Pancreas (tissue), 10 donors: ENCODE measurements at regions not wholly inside any gene's neighbourhood (a gene's known extent, or its start where the extent isn't known, plus 50 kb on each side); places are given as distances from the start of the nearest gene placed in this dataset.

Experiments used
- ATAC-seq, 4 donors: fragments of 200-7000 bp; cut with Tn5 transposase; one replicate each; pipeline versions ENCODE4 v1.8.0 to v1.9.1; 2020; ENCODE audit warnings: mild to moderate bottlenecking in 4 of 4, moderate library complexity in 4 of 4
- DNase-seq, 6 donors: peaks; one replicate each; pipeline ENCODE4 v3.0.0-alpha.2; 2020
- FAIRE-seq: peaks from 2 replicates; lab custom pipeline; 2012; peaks lifted over from hg19 to GRCh38; lab: Jason Lieb, UNC
- H3K27ac ChIP-seq, 4 donors: fragments of 200-600 bp; sonication (generic); 1 replicate in 3 of 4; 2 replicates in 1 of 4; pipeline versions ENCODE4 v1.5.0 to v1.8.0; 2020
- H3K27me3 ChIP-seq, 4 donors: fragments of 200-600 bp; one replicate each; pipeline ENCODE4 v1.8.0; 2021
- H3K36me3 ChIP-seq, 3 donors: fragments of 200-600 bp; sonication (generic) in 1 of 3; one replicate each; pipeline versions ENCODE4 v1.5.0 to v1.8.0; 2020 to 2021
- H3K4me1 ChIP-seq, 3 donors: fragments of 200-600 bp; one replicate each; pipeline ENCODE4 v1.8.0; 2021
- H3K4me3 ChIP-seq, 4 donors: fragments of 200-600 bp; sonication (generic) in 2 of 4; one replicate each; pipeline versions ENCODE4 v1.5.0 to v1.8.0; 2020 to 2021
- H3K9me3 ChIP-seq, 4 donors: fragments of 200-600 bp; one replicate each; pipeline ENCODE4 v1.8.0; 2021
- CTCF ChIP-seq, 4 donors: fragments of 200-600 bp; sonication (generic) in 3 of 4; IDR thresholded peaks; one replicate each; pipeline versions ENCODE4 v1.5.0 to v1.8.0; 2021; ENCODE audit warnings: antibody characterized with exemption in 4 of 4
- WGBS, 2 donors: extraction: QIAGEN DNeasy Blood & Tissue Kit; methylation state at CpG; one replicate each; pipeline ENCODE4 v1.1.7; 2013; 5-methylcytosine and 5-hydroxymethylcytosine counted together
- intact Hi-C, 3 donors: fragments of 100-400 bp; cut with DNase I; formaldehyde crosslinking; loops; one replicate each; pipeline versions ENCODE4 v1.11.1 to v1.14.2; 2022
- donor health status: healthy with polysubstance abuse.
- donor health status: DM: no; HTN: no; CAD: no; lungs with moderate emphysema.
- donor health status: DM: no; HTN: no; CAD: no.
- donor health status: control.
- donor health status: control.
- donor health status: Bipolar disorder and iron deficiency.
- donor health status: DM: yes; HTN: yes; CAD: no.
- donor health status: DM: no; HTN: no; CAD: no.
- donor health status: DM: no; HTN: no; CAD: no.
- donor health status: DM: yes; HTN: yes; CAD: no.

- intact Hi-C loops: no loop called here
- no peak overlapping the region for H3K4me3 ChIP-seq
- WGBS, 2 donors: 84 to 87% methylated on average over 6 of the region's 6 CpGs
- no peak overlapping the region for H3K27ac ChIP-seq
- H3K9me3 ChIP-seq: no peaks in the 10 kb centered on the region
- ATAC-seq: no peak
- FAIRE-seq: no peak
- no peaks in the 10 kb centered on the region for H3K27me3 ChIP-seq
- TF ChIP-seq CTCF (IDR thresholded peaks at IDR 0.05): no peak
- no peaks in the 10 kb centered on the region for H3K4me1 ChIP-seq
- DNase-seq: no peak
- no peaks in the 10 kb centered on the region for H3K36me3 ChIP-seq
These were observed 386.7 kb upstream of the MEF2C start for GRCh38 chr5:89269721-89270120.

- no peaks in the 10 kb centered on the region for H3K36me3 ChIP-seq
- no peak overlapping the region for H3K4me3 ChIP-seq
- FAIRE-seq (no peak), ATAC-seq (peak in 2 of 4 donors; percentile 32 to 50), DNase-seq (no peak)
- no peaks in the 10 kb centered on the region for H3K4me1 ChIP-seq
- H3K9me3 ChIP-seq: no peaks in the 10 kb centered on the region
- intact Hi-C loops: no loop called here
- 61 to 71% methylated on average over 4 of the region's 4 CpGs for WGBS, 2 donors
- H3K27ac ChIP-seq: no peak overlapping the region
- no peaks in the 10 kb centered on the region for H3K27me3 ChIP-seq
- no peak for TF ChIP-seq CTCF (IDR thresholded peaks at IDR 0.05)
These were observed 385.5 kb upstream of the MEF2C start for GRCh38 chr5:89268460-89268859.

GRCh38 chr5:89267788-89268187 lies 384.8 kb upstream of the MEF2C start:
- ATAC-seq: peak in 1 of 4 donors; percentile 36
- no peak for FAIRE-seq

GRCh38 chr5:89265511-89266179 lies 382.7 kb upstream of the MEF2C start:
- Histone ChIP-seq H3K27me3 (no peaks in the 10 kb centered on the region), H3K36me3 (no peaks in the 10 kb centered on the region), H3K9me3 (no peaks in the 10 kb centered on the region), H3K4me3 (no peak overlapping the region), H3K4me1 (no peaks in the 10 kb centered on the region), H3K27ac (no peak overlapping the region)
- intact Hi-C loops: no loop called here
- no peak for TF ChIP-seq CTCF (IDR thresholded peaks at IDR 0.05)
- DNase-seq (no peak), ATAC-seq (no peak), FAIRE-seq (no peak)
- 92 to 96% methylated on average over 5 of the region's 5 CpGs for WGBS, 2 donors

More at GRCh38 chr5:89267788-89268187, 384.8 kb upstream of the MEF2C start:
- H3K4me3 ChIP-seq: no peak overlapping the region
- no peak overlapping the region for H3K27ac ChIP-seq
- H3K36me3 ChIP-seq: no peaks in the 10 kb centered on the region
- intact Hi-C loops: no loop called here
- H3K27me3 ChIP-seq: no peaks in the 10 kb centered on the region
- no peaks in the 10 kb centered on the region for H3K4me1 ChIP-seq
- no peaks in the 10 kb centered on the region for H3K9me3 ChIP-seq
- no peak for TF ChIP-seq CTCF (IDR thresholded peaks at IDR 0.05)
- no peak for DNase-seq
- 74 to 79% methylated on average over 2 of the region's 2 CpGs for WGBS, 2 donors

GRCh38 chr5:89263846-89264245 lies 380.9 kb upstream of the MEF2C start:
- Histone ChIP-seq H3K27me3 (no peaks in the 10 kb centered on the region), H3K9me3 (no peaks in the 10 kb centered on the region), H3K27ac (no peak overlapping the region), H3K4me1 (no peaks in the 10 kb centered on the region), H3K36me3 (no peaks in the 10 kb centered on the region), H3K4me3 (no peak overlapping the region)
- 91 to 100% methylated on average over 1 of the region's 1 CpG for WGBS, 2 donors
- DNase-seq (no peak), FAIRE-seq (no peak), ATAC-seq (no peak)
- intact Hi-C loops: no loop called here
- no peak for TF ChIP-seq CTCF (IDR thresholded peaks at IDR 0.05)
